ENCODE measurements at regions not wholly inside any gene's neighbourhood (a gene's known extent, or its start where the extent isn't known, plus 50 kb on each side); places are given as distances from the start of the nearest gene placed in this dataset.

DNA sequence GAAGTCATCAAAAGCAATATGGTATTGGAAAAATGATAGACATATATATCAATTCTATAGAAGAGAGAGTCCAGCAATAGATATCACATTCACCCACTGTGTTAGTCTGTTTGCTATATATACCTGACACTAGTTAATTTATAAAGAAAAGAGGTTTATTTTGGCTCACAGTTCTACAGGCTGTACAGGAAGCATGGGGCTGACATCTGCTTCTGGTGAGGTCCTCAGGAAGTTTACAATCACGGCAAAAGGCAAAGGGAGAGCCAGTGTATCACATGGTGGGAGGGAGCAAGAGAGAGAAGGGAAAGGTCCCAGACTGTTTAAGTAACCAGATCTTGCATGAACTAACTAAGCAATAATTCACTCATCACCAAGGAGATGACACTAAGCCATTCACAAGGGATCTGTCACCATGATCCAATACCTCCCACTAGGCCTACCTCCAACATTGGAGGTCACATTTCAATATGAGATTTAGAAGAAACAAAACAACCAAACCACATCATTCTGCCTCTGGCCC is 470.6 kb downstream of the METTL4 start:
- no peaks in the 10 kb centered on the region for H3K4me1 ChIP-seq
- no peaks in the 10 kb centered on the region for H3K9me3 ChIP-seq
- DNase-seq (no peak), ATAC-seq (no peak)
- no peak overlapping the region for H3K27ac ChIP-seq
- WGBS (ENCODE audit: insufficient coverage, low coverage, low lambda C conversion rate, missing lambda C conversion rate) = 71% methylated on average over 1 of the region's 1 CpG
- TF ChIP-seq POLR2A (IDR thresholded peaks at IDR 0.05) = no peak
- no peak for TF ChIP-seq CTCF (IDR thresholded peaks at IDR 0.05)
- H3K36me3 ChIP-seq = no peaks in the 10 kb centered on the region
- intact Hi-C loops (cut with DNase I) = no loop called here
- H3K4me3 ChIP-seq = no peak overlapping the region
- H3K27me3 ChIP-seq = no peaks in the 10 kb centered on the region

DNA sequence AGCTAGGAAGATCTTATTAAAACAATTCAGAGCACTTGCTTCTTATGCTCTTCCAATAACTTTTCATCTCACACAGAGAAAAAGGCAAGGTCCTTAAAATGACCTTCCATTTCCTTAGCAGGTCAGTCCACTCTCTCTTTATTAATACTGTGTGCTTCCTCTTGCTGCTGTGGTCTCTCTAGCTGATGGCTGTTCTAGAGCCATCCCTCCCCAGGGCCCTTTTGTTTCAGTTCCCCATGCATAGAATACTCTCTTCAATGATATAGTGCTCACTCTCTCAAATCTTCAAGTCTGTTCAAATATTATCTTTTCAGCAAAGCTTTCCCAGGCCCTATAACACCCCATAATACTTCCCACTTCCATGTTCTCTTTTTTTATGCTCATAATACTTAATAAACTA is 469.3 kb downstream of the METTL4 start:
- Histone ChIP-seq H3K36me3 (no peaks in the 10 kb centered on the region), H3K4me3 (no peak overlapping the region), H3K9me3 (no peaks in the 10 kb centered on the region), H3K27ac (no peak overlapping the region), H3K27me3 (no peaks in the 10 kb centered on the region), H3K4me1 (no peaks in the 10 kb centered on the region)
- intact Hi-C loops (cut with DNase I) = no loop called here
- DNase-seq (no peak), ATAC-seq (no peak)
- TF ChIP-seq POLR2A (IDR thresholded peaks at IDR 0.05) = no peak
- TF ChIP-seq CTCF (IDR thresholded peaks at IDR 0.05) = no peak

- Histone ChIP-seq H3K4me1 (no peaks in the 10 kb centered on the region), H3K4me3 (no peak overlapping the region), H3K27me3 (no peaks in the 10 kb centered on the region), H3K9me3 (no peaks in the 10 kb centered on the region), H3K36me3 (no peaks in the 10 kb centered on the region), H3K27ac (no peak overlapping the region)
- intact Hi-C loops (cut with DNase I) = no loop called here
- no peak for ATAC-seq
- DNase-seq = no peak
- WGBS (ENCODE audit: insufficient coverage, low coverage, low lambda C conversion rate, missing lambda C conversion rate) = 41% methylated on average over 2 of the region's 2 CpGs
- no peak for TF ChIP-seq POLR2A (IDR thresholded peaks at IDR 0.05)
Observed at GRCh38 chr18:2103299-2103698, 468.0 kb downstream of the METTL4 start.

- Histone ChIP-seq H3K4me1 (no peaks in the 10 kb centered on the region), H3K27me3 (no peaks in the 10 kb centered on the region), H3K4me3 (no peak overlapping the region), H3K9me3 (no peaks in the 10 kb centered on the region), H3K27ac (no peak overlapping the region), H3K36me3 (no peaks in the 10 kb centered on the region)
- TF ChIP-seq POLR2A (IDR thresholded peaks at IDR 0.05) (no peak), CTCF (IDR thresholded peaks at IDR 0.05) (peak; percentile 62 to 84 (median 76))
- DNase-seq (peak; percentile 38 to 57 (median 57)), ATAC-seq (peak; percentile 86 to 98 (median 92))
- intact Hi-C loops (cut with DNase I) = no loop called here
- 40% methylated on average over 14 of the region's 16 CpGs for WGBS (ENCODE audit: insufficient coverage, low coverage, low lambda C conversion rate, missing lambda C conversion rate)
Observed at GRCh38 chr18:2104620-2105462, 466.5 kb downstream of the METTL4 start.

GRCh38 chr18:2108591-2108990 is 462.7 kb downstream of the METTL4 start:
- Histone ChIP-seq H3K36me3 (no peaks in the 10 kb centered on the region), H3K27ac (no peak overlapping the region), H3K9me3 (no peaks in the 10 kb centered on the region), H3K4me1 (no peaks in the 10 kb centered on the region), H3K4me3 (no peak overlapping the region), H3K27me3 (no peaks in the 10 kb centered on the region)
- intact Hi-C loops (cut with DNase I) = no loop called here
- no peak for TF ChIP-seq CTCF (IDR thresholded peaks at IDR 0.05)
- no peak for TF ChIP-seq POLR2A (IDR thresholded peaks at IDR 0.05)
- WGBS (ENCODE audit: insufficient coverage, low coverage, low lambda C conversion rate, missing lambda C conversion rate) = 79% methylated on average over 6 of the region's 6 CpGs
- DNase-seq (no peak), ATAC-seq (no peak)

Measured in right lobe of liver (tissue), 6 donors.